ENCODE measurements at regions not wholly inside any gene's neighbourhood (a gene's known extent, or its start where the extent isn't known, plus 50 kb on each side); places are given as distances from the start of the nearest gene placed in this dataset.
"Not testable (repeated sequence)": the region's sequence is repeated elsewhere in the genome, so short reads cannot be mapped to it uniquely, and the experiment has no call there.

DNA sequence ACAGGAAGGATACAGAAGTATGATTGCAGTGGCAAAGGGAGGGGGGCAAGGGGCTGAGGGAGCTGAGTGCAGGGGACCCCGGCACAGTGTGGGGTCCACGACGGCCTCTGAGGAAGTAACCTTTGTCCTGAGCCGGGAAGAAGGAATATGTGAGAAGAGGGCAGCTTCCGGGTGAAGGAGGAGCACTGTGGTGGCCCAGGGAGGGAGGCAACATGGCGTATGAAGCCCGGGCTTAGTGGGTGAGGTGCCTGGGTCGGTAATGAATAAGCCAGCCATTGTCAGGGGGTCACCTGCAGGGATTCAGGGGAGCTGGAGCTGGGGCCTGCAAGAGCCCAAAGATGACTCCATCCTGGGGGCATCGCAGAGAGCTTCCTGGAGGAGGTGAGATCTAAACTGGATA is 200.4 kb downstream of the FOXD2 start:
- FAIRE-seq: no peak

DNA sequence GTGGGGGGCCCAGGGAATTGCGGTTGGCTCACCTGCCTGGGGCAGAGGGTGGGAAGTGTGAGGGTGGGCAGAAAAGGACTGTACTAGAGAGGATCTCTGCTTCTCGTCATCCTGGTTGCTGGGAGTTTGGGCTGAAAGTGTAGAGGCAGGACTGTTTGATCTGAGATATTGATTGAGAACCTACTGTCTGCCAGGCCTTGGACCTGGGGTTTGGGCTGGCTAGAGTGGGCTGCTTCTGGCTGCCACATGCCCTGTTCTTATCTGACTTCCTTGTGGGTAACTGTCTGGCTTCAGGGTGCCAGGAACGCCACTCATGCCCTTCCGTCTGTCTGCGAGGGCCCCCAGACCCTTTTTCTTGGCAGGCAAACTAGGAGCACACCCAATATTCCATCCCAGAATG is 200.9 kb downstream of the FOXD2 start:
- no peak for FAIRE-seq

DNA sequence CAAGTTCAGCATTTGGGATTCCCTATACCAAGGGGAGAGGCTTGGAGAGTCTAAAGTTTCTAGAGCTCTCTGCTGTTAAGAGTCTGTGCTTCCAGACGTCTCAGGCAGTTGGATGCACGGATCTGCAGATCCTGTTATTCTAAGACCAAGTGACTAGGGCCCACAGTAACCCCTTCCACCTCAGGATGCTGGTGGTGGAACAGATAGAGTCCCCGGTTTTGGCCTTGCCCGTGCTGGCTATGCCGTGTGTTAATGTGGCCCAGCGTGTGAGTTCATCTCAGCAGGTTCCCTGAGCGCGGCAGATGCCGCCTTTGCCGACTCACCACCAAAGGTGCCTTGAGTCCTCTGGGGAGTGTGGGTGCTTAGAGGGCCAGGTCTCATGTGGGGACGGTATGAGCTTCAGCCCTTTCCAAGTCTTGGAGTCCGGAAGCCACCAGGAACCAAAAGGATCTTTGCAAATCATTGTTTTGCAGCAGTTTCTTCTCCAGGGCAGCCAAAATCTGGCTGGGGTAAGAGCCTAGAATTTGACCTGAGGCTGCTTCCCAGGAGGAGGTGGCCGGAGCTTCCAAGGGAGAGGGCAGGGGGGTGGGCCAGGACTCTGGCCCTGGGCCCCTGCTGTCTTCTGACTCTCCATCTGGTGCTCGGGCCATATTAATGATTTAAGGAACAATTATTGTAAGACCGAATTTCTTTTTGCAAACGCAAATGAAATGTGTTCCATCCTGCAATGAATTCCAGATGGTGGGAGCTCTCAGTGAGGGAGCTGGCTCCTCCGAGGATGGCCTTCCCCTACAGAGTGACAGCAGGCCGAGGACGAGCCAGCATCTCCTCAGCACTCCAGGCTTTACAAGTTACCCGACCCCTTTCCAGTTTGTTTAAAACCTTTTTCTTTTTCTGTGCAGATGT is 205.7 kb downstream of the FOXD2 start:
- FAIRE-seq: no peak

DNA sequence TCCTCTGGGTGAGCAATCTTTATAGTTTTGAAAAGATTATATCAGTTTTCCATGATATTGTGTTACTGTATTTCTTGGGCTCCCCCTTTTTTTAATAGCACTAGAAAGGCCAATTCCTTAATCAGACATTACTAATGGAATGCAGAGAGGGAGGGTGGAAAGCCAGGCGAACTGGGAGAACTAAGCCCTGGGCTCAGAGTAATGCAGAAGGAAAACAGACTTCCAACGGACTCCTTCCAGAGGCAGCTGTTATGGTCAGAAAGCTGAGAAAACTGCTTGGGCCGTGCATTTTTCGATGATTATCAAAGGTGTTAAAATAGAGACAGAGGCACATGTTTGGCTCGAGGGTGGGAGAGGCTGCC is 206.3 kb downstream of the FOXD2 start:
- no peak for FAIRE-seq

DNA sequence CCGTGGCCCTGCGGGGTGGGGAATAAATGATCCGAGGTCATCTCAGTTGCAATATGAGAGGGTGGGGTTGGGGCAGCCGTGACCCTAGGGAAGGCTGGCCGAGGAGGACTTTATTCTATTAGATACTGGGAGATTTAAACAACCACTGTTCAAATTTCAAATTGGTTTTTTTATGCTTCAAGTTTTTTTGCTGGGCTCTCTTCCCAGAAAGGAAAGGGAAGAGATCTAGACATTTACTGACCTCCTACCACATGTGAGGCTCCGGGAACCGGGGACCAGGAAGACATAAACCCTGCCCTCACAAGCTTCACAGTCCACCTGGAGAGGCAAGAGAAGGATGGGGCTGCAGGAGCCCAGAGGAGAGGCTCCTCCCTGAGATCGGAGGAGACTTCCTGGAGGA is 207.3 kb downstream of the FOXD2 start:
- FAIRE-seq: no peak

DNA sequence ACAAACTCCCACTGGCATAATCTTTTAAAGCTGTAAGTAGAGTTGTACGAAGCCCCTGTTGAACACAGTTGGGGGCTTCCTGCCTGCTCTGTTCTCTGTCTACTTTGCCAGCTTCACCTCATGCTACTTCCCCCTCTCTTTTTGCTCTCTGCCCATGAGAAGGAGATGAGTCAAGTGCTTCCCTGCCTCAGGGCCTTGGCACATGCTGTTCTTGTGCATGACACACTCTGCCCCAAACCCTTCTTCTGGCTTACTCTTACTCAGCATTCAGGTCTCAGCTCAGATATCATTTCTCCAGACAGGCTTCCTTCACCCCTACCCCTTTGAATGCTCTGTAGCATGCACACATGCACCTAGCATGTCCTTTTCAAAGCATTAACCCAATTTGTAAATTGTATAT is 208.8 kb downstream of the FOXD2 start:
- FAIRE-seq: no peak

DNA sequence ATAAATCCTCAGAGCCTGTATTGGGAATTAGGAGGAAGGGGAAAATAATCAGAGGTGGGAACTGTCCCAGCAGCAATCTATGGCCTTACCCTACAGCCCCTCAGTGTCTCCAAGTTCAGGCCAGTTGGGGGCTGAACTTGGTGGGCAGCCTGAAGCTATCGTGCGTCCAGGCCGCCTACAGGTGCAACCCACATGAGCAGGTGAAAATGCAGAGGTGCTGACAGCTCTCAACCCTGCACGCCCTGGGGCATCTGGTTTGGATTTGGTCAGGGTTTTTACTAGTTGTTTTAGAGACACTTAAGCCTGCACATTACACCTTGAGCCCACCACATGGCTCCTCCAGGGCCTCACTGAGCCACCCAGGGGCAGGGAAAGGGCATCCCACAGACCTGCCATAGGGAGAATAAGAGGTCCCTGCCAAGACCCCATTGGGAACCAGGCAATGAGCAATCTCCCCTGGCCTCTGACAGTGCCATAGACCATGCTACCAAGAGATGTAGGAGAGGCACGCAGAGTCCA is 209.5 kb downstream of the FOXD2 start:
- FAIRE-seq: no peak

DNA sequence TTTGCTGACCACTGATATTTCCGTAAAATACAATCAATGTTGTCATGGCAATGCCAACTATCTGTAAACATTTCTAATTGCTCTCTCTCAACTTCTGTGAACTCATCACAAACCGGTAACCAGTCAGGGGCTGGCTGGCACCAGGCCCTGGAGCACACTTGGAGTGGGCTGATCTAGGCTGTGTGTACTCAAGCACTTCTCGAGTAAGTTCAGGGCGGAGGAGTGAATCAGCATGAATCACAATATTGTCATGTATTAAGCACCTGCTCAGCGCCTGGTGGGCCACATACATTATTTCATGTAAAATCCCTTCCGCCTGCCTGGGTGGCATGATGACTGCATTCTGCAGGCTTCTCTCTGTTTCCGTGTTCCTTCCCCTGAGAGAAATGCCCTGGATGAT is 212.4 kb downstream of the FOXD2 start:
- no peak for FAIRE-seq

DNA sequence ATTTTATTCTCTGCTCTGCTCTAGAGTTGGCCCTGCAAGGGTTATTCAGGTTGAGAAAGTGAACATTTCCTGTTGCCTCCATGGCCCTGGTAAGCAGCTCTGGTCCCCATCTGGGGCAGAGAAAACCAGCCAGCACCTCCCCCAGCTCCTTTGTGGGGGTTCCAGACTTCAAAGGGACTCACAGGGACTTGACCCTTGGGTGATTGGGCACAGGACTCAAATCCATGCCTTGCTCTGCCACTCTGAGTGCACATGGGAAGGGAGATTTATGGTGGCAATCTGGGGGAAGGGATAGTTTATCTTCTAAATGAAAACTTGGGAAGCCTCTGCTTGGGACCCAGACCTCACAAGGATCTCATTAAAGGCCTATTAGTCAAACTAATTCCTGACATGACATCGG is 212.8 kb downstream of the FOXD2 start:
- no peak for FAIRE-seq

DNA sequence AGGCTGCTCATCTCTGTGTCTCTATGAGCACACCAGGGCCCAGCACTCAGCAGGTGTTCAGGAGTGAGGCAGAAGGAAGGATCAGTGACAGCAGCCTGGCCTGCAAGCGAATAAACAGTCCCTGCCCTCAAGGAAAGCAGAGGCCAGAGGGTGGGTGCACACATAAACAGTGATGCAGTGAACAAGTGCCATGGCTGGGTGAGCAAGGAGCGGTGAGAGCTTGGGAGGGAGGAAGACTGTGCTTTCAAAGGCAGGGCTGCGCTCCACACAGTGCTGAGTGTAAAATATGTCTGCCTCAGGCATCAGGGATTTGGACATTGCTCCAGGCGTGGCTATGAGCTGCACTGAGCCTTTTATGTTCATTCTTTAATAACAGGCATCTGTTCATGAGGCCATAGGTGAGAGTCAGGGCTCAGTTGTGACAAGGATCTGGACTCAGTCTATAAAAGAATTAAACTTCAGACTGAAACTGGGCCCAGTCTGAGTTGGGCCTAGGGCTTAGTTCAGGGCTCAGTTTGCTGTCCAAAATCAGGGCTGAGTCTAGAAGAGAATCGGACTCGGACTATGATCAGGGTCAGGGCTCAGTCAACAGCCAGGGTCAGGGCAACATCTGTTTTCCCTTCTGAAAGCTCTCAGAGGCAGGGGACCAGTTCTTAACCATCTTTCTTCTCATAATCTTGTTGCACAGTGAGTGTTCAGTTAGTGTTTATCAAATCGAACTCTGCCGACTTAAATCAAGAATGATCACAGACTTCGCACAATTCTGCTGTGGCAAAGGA is 213.7 kb downstream of the FOXD2 start:
- no peak for FAIRE-seq

DNA sequence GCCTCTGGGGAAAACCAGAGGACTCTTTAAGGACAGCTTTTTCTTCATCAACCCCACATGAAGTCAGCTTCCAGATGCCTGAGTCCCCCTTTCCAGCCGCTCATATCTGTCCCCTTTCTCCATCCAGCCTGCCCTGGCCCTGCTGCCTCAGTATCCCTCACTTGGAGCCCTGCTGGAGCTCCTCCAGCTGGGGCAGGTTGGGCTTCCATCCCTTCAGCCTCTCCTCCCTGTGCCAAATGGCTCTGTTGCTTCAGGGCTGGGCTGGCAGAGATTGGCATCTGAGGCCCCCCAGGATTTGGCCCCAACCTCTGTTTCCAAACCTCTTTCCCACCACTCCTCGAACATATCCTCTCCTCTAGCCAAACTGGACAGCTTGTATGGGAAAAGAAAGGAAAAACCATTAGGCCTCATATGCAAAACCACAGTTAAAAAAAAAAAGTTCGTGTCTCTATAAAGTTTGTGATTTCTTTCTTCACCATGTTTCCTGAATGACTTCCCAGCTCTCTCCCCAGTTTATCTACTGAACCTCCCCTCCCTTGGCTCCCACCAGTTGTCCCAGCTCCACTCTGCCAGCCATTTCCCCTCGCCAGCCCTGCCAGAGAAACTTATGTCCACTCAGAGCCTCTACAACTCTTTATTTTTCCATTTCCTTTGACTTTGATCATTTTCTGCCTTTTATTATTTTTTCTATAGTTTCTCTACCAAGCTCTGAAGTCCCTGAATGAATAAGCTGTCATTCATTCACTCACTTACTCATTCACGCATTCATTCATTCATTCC is 217.9 kb downstream of the FOXD2 start:
- FAIRE-seq: no peak

DNA sequence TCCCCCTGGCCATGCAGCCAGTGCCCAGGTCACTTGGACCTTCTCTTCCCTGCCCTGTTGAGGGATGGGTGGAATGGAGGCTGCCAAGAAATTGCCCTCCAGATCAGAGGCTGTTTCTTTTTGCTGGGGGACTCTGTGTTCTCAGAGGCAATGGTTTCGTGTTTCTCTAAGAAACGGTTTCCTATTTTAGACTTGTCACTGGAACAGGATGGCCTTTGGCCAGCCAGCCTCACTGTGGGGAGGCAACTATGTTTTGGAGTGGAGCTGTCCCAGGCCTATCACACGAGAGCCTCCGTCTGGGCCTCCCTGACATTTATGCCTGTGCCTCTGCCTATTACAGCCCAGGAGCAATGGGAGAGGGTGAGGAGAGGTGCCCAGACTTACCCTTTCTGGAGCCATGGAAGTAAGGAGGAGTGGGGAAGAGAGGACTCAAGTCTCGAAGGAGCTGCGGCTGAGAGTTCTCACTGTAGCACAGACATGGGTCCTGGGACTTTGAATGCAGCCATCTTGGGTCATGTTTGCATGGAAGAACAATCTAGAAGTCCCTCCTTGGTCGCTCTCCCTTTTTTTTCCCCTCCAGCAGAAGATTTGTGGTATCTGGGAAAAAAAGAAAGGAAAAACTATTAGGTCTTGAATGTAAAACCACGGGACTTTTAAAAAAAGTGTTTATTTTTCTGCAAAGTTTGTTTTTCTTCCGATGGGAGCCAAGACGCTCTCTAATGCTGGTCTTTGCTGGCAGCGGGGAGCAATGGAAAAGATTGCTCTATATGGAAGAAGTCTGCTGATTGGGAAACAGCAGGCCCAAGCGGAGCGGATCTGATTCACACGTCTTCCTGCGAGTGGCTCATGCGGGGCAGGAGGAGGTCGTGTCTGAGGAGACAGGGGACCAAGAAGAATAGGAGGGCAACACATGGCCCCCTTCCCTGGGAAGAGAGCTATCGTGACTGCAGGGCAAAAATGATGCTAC is 219.2 kb downstream of the FOXD2 start:
- FAIRE-seq: no peak

DNA sequence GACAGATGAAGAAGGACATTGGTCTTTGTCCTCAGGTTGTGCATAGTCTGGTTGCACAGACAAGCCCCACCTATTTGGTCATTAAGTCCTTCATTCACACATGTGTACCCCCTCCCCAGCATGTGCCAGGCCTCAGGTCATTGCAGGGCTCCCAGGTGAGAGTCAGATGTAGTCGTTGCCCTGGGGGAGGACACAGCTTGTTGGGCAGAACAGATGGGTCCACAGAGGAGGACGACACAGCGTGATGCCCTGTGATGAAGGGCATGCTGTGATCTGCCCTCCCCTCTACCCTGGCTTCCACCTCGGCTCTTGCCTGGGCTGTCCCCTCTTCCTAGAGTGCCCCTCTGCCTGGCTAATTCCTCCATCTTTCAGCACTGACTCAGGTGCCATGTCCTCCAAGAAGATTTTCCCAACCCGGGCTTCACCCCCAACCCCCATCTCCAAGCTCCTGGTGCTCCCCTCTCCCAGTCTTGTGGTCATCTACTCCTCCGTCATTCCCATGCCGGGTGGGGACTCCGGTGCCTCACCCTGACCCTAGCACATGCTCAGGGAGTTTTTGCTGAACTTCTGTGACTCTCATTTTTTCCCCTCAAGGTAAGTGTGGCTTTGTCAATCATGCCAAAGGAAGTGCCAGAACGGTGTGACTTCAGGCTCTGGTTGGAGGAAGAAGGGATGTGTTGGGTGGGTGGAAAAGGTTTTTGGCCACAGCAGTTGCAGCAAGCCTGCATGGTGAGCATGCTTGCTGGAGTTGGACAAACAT is 220.5 kb downstream of the FOXD2 start:
- no peak for FAIRE-seq

DNA sequence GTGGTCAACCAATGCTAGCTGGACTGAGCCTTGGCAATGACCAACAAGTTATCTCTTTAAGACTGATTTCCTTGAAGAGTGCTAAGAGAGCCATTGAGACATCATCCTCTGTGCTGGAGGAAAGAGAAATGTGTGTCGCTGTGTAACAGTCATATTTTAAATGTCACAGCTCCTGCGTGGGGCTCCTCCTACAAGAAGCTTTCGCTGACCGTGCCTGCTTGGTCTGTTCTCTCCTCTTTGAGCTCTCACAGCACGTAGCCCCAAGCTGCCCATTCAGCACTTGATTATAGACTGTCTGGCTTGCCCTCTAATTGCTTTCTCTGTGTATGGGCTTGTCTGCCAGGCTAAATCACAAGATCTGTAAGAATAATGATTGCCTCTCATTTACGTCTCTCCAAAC is 221.3 kb downstream of the FOXD2 start:
- FAIRE-seq: no peak

DNA sequence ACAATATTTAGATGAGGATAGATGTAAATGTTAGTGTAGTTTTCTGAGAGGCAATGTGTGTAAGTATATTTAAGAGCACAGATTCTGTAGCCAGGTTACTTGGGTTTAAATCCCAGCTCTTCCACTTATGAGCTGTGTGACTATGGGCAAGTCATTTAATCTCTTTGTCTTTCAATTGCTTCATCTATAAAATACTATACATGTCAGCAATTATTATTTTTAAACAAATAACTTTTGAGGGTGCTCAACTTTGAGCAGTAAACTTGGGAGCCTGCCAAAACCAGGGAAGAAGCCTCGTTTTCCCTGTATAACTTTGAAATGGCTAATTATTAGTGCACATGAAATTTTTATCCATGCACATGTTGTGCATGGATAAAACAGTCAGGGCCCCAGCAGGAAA is 222.8 kb downstream of the FOXD2 start:
- FAIRE-seq: no peak

DNA sequence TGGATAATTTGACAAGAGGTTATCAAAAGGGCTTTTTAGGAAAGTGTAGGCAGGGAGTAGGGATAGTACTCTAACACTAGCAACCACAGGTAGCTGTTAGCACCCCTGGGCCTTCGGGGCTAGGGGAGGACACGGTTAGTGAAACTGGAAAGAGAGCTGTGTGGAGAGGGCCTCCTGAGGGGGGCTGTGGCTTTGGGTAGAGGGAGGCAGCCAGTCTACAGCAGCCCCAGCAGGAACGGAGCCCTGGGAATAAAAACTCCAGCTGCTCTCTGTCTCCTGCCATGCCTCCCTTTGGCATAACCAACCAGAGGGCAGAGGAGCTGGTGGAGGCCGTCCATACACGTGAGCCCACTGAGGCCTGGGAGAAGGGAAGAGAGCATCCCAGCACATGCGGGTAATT is 223.2 kb downstream of the FOXD2 start:
- no peak for FAIRE-seq

DNA sequence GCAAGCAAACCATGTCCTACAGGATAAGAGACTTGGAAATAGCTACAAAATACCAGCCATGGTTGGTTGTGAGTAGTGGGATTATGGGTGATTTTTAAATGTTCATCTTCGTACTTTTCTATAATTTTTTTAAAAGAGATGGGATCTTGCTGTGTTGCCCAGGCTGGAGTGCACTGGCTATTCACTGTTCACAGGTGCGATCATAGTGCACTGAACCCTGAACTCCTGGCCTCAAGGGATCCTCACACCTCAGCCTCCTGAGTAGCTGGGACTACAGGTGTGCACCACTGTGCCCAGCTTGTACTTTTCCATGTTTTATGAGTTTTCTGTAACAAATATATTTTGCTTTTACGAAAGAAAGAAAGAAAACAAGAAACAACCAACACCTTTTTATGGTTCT is 224.2 kb downstream of the FOXD2 start:
- FAIRE-seq: no peak

DNA sequence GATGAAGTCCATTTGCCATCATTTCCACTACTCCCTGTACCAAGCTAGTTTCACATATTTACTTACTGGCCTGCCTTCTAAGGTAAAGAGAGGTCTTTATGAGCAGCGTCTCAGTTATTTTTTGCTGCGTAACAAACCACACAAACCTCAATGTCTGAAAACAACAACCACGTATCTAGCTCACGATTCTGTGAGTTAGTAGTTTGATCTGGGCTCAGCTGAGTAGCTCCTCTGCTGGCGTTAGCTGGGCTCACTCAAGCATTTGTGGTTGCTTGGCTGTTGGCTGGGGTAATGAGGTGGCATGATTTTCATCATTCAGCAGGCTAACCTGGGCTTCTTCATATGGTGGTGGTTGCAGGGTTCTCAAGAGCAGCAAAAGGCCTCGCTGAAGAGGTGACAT is 225.4 kb downstream of the FOXD2 start:
- FAIRE-seq: no peak

DNA sequence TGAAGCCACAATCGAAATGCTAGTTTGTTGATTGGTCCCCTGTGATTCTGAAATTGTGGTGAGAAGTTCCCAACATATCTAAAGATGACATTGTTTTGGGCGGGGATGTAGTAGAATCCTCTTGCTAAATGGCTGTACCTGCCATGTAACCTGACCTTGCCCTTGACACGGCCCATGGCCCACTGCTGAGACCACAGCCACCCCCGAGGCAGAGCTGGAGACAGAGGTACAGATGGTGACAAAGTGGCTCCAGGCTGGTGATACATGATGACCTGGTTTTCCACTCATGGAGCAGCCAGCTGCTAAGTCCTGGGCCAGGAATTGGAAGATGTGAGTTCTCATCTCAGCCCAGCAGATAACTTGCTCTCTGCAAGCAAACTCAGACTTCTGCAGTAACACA is 226.5 kb downstream of the FOXD2 start:
- no peak for FAIRE-seq

DNA sequence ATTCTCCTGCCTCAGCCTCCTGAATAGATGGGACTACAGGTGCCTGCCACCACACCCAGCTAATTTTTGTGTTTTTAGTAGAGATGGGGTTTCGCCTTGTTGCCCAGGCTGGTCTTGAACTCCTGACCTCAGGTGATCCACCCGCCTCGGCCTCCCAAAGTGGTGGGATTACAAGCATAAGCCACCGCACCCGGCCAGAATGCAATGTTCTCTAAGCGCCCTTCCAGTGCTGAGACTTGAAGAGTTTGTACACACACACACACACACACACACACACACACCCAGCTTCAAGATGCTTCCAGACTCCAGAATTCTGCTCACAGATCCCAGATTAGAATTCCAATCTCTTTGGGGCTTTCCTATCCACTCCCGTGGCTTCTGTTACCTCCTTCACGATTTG is 227.1 kb downstream of the FOXD2 start:
- not testable (repeated sequence) for FAIRE-seq

DNA sequence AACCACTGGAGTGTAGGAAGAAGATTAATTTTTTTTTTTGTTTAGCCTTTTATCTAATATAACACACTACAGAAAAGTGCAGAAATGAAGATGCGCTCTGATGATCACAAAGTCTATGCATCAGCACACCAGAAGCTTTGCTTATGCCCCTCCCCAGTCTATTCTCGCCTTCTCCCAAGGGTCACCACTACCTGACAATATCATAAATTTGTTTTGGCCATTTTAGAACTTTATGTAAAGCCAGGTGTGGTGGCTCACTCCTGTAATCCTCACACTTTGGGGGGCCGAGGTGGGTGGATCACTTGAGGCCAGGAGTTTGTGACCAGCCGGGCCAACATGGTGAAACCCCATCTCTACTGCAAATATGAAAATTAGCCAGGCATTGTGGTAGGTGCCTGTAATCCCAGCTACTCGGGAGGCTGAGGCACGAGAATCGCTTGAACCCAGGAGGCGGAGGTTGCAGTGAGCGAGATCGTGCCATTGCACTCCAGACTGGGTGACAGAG is 231.3 kb downstream of the FOXD2 start:
- no peak for FAIRE-seq
